ENCODE measurements at regions not wholly inside any gene's neighbourhood (a gene's known extent, or its start where the extent isn't known, plus 50 kb on each side); places are given as distances from the start of the nearest gene placed in this dataset.

- no peak for TF ChIP-seq CTCF (IDR thresholded peaks at IDR 0.05)
Observed at GRCh38 chr7:51606601-51607154, 290.1 kb upstream of the COBL start.

- no peak for TF ChIP-seq CTCF (IDR thresholded peaks at IDR 0.05)
Observed at GRCh38 chr7:51602376-51602775, 285.8 kb upstream of the COBL start.

- peak; percentile 20; the same call in 1 of the 2 replicates for TF ChIP-seq CTCF (IDR thresholded peaks at IDR 0.05)
Observed at GRCh38 chr7:51601461-51601860, 284.9 kb upstream of the COBL start.

- TF ChIP-seq CTCF (IDR thresholded peaks at IDR 0.05), result no peak
Observed at GRCh38 chr7:51593628-51594027, 277.0 kb upstream of the COBL start.

GRCh38 chr7:51592842-51593599 is 276.4 kb upstream of the COBL start:
- TF ChIP-seq CTCF (IDR thresholded peaks at IDR 0.05), result no peak

- no peak for TF ChIP-seq CTCF (IDR thresholded peaks at IDR 0.05)
Observed at GRCh38 chr7:51591223-51591622, 274.6 kb upstream of the COBL start.

- TF ChIP-seq CTCF (IDR thresholded peaks at IDR 0.05), result no peak
Observed at GRCh38 chr7:51590746-51591145, 274.1 kb upstream of the COBL start.

Measured in LNCAP (cell line).